ENCODE measurements at regions not wholly inside any gene's neighbourhood (a gene's known extent, or its start where the extent isn't known, plus 50 kb on each side); places are given as distances from the start of the nearest gene placed in this dataset.

GRCh38 chr15:98524838-98525660 is 123.3 kb upstream of the IGF1R start:
- no peak overlapping the region for H3K27ac ChIP-seq (ENCODE audit: extremely low read depth, low read depth, low read length)
- no peaks in the 10 kb centered on the region for H3K9me3 ChIP-seq (replicated peaks; ENCODE audit: control insufficient read depth, insufficient read depth, low read depth, low read length)
- POLR2A ChIA-PET: no interaction called here

More at GRCh38 chr15:98524838-98525660, 123.3 kb upstream of the IGF1R start:
- no peak overlapping the region for H2AFZ ChIP-seq (ENCODE audit: low read depth, low read length)
- BruUV-seq (replicated peaks): no TSS peak
- TF ChIP-seq MCM2 (IDR thresholded peaks at IDR 0.05; ENCODE audit: low read depth): no peak
- TF ChIP-seq, protein P1, sequence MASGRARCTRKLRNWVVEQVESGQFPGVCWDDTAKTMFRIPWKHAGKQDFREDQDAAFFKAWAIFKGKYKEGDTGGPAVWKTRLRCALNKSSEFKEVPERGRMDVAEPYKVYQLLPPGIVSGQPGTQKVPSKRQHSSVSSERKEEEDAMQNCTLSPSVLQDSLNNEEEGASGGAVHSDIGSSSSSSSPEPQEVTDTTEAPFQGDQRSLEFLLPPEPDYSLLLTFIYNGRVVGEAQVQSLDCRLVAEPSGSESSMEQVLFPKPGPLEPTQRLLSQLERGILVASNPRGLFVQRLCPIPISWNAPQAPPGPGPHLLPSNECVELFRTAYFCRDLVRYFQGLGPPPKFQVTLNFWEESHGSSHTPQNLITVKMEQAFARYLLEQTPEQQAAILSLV (tag; IDR thresholded peaks at IDR 0.05): no peak
- TF ChIP-seq ERF (CRISPR knock-in tag; IDR thresholded peaks at IDR 0.05): no peak
- TF ChIP-seq MTA1 (IDR thresholded peaks at IDR 0.05; ENCODE audit: borderline replicate concordance): no peak
- TF ChIP-seq, protein P2, sequence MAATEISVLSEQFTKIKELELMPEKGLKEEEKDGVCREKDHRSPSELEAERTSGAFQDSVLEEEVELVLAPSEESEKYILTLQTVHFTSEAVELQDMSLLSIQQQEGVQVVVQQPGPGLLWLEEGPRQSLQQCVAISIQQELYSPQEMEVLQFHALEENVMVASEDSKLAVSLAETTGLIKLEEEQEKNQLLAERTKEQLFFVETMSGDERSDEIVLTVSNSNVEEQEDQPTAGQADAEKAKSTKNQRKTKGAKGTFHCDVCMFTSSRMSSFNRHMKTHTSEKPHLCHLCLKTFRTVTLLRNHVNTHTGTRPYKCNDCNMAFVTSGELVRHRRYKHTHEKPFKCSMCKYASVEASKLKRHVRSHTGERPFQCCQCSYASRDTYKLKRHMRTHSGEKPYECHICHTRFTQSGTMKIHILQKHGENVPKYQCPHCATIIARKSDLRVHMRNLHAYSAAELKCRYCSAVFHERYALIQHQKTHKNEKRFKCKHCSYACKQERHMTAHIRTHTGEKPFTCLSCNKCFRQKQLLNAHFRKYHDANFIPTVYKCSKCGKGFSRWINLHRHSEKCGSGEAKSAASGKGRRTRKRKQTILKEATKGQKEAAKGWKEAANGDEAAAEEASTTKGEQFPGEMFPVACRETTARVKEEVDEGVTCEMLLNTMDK (IDR thresholded peaks at IDR 0.05; ENCODE audit: borderline replicate concordance, insufficient read depth, low read depth, low read length, poor library complexity, severe bottlenecking): no peak
- TF ChIP-seq ZNF408 (CRISPR knock-in tag; IDR thresholded peaks at IDR 0.05; ENCODE audit: low read depth): no peak
- WGBS (ENCODE audit: insufficient coverage, low coverage, missing lambda C conversion rate): 0% methylated on average over 8 of the region's 10 CpGs
- H3K9me1 ChIP-seq (ENCODE audit: control insufficient read depth, insufficient read depth, low read length): no peaks in the 10 kb centered on the region
- no peaks in the 10 kb centered on the region for H3K4me1 ChIP-seq (replicated peaks in 1 of 2; ENCODE audit: control insufficient read depth in 2 of 2, insufficient read depth in 2 of 2, low read length in 2 of 2)
- H3K27me3 ChIP-seq (ENCODE audit: control insufficient read depth in 2 of 2, insufficient read depth in 2 of 2, low read length in 2 of 2): peaks cover 15% of the 10 kb centered on the region in 2 experiments; a peak in 4 of 5 replicates
- ATAC-seq (no peak), FAIRE-seq (no peak), DNase-seq (ENCODE audit: extremely low read depth in 1 of 4, low spot score in 3 of 4) (no peak)
- H4K20me1 ChIP-seq (replicated peaks; ENCODE audit: control insufficient read depth, insufficient read depth, low read length): no peaks in the 10 kb centered on the region
- no peak overlapping the region for H3K4me2 ChIP-seq (ENCODE audit: insufficient read depth, low read length)
- H3K79me2 ChIP-seq (ENCODE audit: control insufficient read depth, insufficient read depth, low read length): no peaks in the 10 kb centered on the region
- no peak overlapping the region for H3K9ac ChIP-seq (ENCODE audit: insufficient read depth in 1 of 2, low read depth in 2 of 2, low read length in 2 of 2)
- CTCF ChIA-PET (ENCODE audit: low intra/inter-chr PET ratio): no interaction called here
- H3K4me3 ChIP-seq: no peak overlapping the region
- intact Hi-C loops (cut with micrococcal nuclease): no loop called here
- in situ Hi-C loops (cut with MboI): no loop called here
- H3K36me3 ChIP-seq (ENCODE audit: control insufficient read depth, insufficient read depth, low read length): no peaks in the 10 kb centered on the region
